GM18861 (cell line): ENCODE measurements at regions not wholly inside any gene's neighbourhood (a gene's known extent, or its start where the extent isn't known, plus 50 kb on each side); places are given as distances from the start of the nearest gene placed in this dataset.

Experiments
- ATAC-seq: cut with Tn5 transposase; IDR thresholded peaks from one replicate; pipeline ENCODE4 v1.9.1; 2021; ENCODE audit not compliant: unreplicated experiment

GRCh38 chr13:104106705-104107393 lies 1040.6 kb upstream of the SLC10A2 start:
- no peak for ATAC-seq

GRCh38 chr13:104105418-104106355 lies 1039.5 kb upstream of the SLC10A2 start:
- ATAC-seq: no peak

GRCh38 chr13:104099750-104100149 lies 1033.5 kb upstream of the SLC10A2 start:
- no peak for ATAC-seq

GRCh38 chr13:104098421-104098820 lies 1032.2 kb upstream of the SLC10A2 start:
- ATAC-seq: no peak

DNA sequence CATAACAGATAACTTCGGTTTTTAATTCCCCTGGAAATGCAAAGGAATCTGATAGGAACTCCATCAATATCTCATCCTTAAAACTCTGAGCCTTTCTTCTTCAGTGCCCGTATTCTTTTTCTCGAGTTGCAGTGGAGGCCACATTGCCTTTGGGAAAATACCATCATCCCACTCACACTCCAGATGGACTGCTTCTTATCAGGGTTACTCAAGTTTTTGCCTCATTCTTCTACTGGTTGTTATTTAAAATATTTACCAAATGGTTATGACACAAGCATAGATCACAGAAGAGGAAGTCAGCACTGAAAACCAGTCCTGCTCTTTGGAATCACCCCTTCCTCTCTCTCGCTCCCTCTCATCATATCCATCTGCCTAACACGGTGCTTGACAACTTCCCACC lies 1020.5 kb upstream of the SLC10A2 start:
- no peak for ATAC-seq

GRCh38 chr13:104086210-104086609 lies 1020.0 kb upstream of the SLC10A2 start:
- no peak for ATAC-seq

DNA sequence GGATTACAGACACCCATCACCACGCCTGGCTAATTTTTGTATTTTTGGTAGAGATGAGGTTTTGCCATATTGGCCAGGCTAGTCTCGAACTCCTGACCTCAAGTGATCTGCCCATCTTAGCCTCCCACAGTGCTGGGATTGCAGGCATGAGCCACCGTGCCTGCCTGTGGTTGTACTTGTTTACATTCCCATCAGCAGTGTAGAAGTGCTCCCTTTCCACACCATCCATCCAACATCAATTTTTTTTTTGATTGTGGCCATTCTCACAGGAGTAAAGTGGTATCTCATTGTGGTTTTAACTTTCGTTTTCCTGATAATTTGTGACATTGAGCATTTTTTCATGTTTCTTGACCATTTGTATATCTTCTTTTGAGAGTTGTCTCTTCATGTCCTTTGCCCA lies 1019.4 kb upstream of the SLC10A2 start:
- no peak for ATAC-seq

GRCh38 chr13:104074326-104074725 lies 1008.1 kb upstream of the SLC10A2 start:
- no peak for ATAC-seq

- ATAC-seq: no peak
These were observed 1005.6 kb upstream of the SLC10A2 start for GRCh38 chr13:104071806-104072205.

DNA sequence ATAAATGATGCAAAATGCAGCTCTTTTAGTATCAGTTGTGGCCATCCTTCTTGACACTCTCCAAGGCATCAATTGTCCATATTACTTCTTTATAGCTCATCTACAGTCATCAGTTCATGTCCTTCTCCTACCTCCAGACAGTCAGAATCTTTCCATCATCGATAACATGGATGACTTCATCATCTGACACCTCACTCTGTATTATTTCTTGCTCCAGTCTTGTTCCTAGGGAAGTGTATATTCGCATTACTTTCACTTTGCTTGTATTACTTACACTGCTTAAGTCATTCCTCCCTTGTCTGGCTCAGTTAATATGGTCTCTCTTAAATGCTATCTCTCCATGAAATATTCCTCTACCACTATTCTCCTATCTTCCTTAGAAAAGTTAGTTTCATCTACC lies 999.1 kb upstream of the SLC10A2 start:
- no peak for ATAC-seq

DNA sequence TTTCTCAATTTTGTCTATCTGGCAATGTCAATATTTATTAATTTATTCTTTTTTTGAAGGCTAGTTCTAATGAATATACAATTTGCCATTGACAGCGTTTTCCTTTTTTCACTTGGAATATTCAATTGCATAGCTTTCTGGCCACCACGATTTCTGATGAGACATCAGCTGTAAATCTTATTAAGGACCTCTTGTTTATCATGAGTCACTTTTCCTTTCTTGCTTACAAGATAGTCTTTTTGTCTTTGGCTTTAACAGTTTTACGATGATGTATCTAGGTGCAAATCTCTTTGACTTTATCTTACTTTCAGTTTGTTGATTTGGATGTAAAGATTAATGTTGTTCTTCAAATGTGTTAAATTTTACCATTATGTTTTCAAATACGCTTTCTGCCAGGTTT lies 991.6 kb upstream of the SLC10A2 start:
- ATAC-seq: no peak

- ATAC-seq: no peak
These were observed 979.7 kb upstream of the SLC10A2 start for GRCh38 chr13:104045907-104046306.

- no peak for ATAC-seq
These were observed 977.0 kb upstream of the SLC10A2 start for GRCh38 chr13:104043184-104043583.

GRCh38 chr13:104034891-104035290 lies 968.7 kb upstream of the SLC10A2 start:
- ATAC-seq: no peak

DNA sequence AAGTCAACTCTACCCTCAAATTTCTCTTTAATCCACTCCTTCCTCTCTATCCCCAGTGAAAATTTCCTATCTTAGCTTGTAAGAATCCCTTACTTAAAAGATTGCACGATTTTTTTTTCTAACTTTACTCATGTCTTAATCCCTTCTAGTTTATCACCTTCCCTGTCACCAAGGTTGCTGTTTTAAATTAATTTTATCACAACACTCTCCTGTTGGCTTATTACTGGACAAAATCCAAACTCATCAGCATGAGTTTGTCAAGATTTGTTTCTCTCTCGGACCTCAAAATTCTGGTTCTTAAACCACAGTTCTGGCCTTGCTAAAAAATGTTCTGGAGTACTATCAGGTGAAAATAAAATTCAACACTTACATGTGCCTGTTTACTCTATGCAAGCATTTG lies 959.1 kb upstream of the SLC10A2 start:
- no peak for ATAC-seq

GRCh38 chr13:104024416-104025170 lies 958.4 kb upstream of the SLC10A2 start:
- no peak for ATAC-seq

DNA sequence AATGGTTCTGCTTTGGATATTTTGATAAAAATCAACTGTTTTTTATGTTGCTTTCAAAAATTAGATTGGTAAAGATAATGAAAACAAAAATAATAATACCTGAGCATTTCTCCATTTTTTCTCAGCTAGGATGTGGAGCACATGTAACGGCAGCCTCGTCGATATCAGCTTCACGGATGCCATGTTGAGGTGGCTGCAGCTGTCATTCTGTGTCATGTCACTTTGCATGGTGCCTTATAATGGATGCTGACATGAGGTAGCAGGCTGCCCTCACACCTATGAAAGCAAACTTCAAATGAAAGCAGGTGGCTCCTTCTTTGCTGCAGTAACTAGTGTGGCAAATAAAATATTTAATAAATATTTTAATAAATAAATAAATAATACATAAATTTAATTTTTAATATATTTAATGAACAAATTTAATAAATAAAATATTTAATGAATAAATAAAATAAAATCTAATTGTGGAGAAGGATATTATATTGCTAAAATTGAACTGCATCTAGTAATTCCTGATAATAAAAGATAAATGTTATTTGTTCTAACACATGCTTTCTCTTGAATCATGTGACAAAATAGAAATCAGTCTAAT lies 955.7 kb upstream of the SLC10A2 start:
- ATAC-seq: no peak

- ATAC-seq: no peak
These were observed 951.1 kb upstream of the SLC10A2 start for GRCh38 chr13:104017317-104017716.

DNA sequence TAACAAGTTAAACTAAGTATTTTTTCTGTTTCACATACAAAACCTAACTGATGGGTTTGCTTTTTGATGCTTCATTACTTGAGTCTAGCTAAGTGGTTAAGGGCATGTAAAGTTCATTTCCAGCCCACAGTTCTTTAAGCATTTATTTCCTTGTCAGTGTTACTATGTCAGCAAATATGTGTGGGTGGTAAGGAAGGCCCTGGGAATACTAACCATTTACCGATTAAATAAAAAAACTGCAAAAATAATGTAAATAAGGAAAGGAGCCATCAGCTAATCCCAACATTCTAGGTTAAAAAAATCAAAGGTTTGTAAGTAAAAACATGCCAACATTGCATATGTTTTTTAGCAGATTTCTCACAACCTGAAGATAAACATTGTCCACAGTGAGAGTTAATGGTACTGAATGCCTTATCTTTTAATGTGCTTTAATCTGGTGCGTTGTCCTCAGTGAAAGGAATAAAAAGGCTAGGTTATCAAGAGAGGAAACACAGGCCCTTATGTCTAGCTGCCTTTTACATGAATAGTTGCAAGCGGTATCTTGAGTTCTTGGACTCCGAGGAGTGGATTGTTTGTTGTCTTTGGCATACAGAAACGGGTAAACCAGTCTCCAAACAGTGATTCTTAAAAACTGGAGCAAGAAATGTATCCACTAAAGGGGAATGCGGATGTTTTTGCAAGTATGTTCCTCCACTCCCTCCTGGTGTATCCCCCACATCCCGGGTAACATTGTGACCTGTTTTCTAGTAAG lies 949.6 kb upstream of the SLC10A2 start:
- ATAC-seq: no peak
